ENCODE measurements at regions not wholly inside any gene's neighbourhood (a gene's known extent, or its start where the extent isn't known, plus 50 kb on each side); places are given as distances from the start of the nearest gene placed in this dataset.

- no peak for TF ChIP-seq POLR2A (IDR thresholded peaks at IDR 0.05)
- TF ChIP-seq, protein P1, sequence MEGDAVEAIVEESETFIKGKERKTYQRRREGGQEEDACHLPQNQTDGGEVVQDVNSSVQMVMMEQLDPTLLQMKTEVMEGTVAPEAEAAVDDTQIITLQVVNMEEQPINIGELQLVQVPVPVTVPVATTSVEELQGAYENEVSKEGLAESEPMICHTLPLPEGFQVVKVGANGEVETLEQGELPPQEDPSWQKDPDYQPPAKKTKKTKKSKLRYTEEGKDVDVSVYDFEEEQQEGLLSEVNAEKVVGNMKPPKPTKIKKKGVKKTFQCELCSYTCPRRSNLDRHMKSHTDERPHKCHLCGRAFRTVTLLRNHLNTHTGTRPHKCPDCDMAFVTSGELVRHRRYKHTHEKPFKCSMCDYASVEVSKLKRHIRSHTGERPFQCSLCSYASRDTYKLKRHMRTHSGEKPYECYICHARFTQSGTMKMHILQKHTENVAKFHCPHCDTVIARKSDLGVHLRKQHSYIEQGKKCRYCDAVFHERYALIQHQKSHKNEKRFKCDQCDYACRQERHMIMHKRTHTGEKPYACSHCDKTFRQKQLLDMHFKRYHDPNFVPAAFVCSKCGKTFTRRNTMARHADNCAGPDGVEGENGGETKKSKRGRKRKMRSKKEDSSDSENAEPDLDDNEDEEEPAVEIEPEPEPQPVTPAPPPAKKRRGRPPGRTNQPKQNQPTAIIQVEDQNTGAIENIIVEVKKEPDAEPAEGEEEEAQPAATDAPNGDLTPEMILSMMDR (IDR thresholded peaks at IDR 0.05): no peak
Observed at GRCh38 chr1:56204206-56204605, 375.2 kb downstream of the PLPP3 start.

Measured in tibial nerve (tissue), 3 donors.